ENCODE measurements at regions not wholly inside any gene's neighbourhood (a gene's known extent, or its start where the extent isn't known, plus 50 kb on each side); places are given as distances from the start of the nearest gene placed in this dataset.
"Not testable (repeated sequence)": the region's sequence is repeated elsewhere in the genome, so short reads cannot be mapped to it uniquely, and the experiment has no call there.

DNA sequence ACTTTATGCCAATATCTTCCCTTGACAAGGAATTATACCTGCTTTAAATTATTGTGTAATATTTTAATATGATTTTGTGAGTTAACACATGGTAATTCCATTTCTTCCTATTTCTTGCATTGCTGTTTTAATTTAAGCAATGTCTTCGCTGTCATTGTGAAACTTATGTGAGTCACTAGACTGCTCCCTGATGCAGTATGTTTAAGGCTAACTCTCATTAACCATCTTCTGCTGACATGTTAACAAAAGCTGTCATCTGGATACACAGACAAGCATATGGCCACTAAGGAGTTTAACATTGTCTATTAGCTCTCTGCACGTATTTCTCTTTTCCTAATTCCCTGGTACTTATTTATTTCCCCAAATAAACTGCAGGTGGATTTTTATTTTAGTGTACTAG is 980.8 kb upstream of the CTNND2 start:
- no peak for DNase-seq (ENCODE audit: low read depth, low spot score)

DNA sequence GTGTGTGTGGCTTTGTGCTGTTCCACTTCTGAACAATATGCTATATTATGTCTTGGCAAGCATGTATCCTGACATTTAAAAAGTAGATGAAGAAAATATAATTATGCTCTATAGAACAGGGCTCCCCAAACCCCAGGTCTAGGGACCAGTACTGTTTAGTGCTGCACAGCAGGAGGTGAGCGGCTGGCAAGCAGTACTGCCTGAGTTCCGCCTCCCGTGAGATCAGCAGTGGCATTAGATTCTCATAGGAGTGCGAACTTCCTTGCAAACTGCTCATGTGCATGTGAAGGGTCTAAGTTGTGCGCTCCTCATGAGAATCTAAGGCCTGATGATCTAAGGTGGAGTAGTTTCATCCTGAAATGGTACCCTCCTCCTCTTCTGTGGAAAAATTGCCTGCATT is 979.1 kb upstream of the CTNND2 start:
- DNase-seq (ENCODE audit: low read depth, low spot score) = peak; percentile 7

DNA sequence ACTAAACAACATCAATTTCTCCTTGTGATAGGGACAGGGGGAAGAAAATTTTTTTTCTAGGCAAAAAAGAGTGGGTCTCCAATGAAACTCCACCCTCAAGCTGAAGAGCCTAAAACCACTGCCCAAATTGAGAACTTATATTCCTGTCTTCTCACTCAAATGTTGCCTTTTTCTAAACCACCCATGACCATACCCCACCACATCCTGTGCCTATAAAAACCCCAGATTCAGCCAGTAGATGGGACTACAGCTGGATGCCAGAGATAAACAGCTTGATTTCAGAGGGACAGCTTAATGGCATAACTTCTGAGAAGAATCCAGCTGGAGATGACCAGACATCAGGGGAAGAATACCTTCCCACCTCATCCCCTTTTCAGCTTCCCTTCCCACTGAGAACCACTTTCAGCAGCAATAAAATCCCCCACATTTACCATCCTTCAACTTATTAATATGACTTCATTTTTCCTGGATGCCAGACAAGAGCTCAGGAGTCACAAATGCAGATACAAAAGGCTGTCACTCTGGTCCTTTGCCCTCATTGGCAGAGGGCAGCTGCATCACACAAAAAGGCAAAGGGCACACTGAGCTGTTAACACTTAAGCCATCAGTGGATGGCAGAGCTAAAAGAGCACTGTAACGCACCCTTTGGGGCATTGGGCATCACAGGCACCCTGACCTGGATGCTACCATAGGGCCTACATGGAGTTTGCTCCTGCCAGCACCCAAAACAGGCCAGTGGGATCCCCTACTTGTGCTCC is 972.5 kb upstream of the CTNND2 start:
- DNase-seq (ENCODE audit: low read depth, low spot score) = no peak

DNA sequence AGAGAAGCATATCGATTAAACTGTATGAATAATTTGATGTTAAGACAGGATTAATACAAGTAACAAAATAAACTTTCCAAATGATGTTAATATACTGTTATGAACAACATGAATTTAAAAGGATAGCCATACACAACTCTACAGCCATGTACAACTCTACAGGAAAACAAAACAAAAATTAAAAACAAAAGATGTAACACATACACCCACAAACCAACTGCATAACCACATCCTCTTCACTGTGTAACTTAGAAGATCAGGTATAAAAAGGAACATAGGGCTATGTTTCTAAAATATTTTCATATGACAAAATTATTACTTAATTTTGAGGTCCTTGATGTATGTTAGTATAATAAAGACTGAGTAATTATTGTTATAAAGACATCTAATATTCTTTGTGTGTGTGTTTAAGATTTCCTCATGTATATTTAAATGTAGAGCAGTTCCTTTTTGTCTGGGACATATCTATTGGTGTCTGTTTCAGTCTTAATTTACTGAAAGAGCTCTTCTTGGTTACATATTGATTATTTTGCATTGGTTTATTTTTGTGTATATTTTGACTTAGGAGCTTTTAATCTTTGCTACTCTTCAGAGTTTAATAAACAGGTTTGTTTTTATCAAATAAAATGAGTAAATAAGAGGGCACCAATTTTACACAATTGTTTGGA is 966.8 kb upstream of the CTNND2 start:
- no peak for DNase-seq (ENCODE audit: low read depth, low spot score)

DNA sequence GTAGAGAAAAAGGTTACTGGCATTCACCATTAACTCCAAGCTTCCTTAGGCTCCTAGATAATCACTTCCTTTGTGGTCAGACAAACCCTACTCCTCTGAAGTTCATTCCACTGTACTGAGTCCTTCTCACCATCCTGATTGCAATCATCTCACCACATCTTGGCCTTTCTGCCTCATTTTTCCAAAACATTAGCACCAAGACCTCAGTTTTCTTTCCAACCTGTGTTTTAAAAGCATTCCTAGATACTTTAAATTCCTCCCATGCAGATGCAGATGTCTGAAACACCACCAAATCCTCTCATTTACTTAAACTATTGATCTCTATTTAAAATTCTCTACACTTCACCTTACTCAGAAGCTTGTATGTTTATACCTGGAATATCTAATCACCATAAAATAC is 961.3 kb upstream of the CTNND2 start:
- DNase-seq (ENCODE audit: low read depth, low spot score) = no peak

DNA sequence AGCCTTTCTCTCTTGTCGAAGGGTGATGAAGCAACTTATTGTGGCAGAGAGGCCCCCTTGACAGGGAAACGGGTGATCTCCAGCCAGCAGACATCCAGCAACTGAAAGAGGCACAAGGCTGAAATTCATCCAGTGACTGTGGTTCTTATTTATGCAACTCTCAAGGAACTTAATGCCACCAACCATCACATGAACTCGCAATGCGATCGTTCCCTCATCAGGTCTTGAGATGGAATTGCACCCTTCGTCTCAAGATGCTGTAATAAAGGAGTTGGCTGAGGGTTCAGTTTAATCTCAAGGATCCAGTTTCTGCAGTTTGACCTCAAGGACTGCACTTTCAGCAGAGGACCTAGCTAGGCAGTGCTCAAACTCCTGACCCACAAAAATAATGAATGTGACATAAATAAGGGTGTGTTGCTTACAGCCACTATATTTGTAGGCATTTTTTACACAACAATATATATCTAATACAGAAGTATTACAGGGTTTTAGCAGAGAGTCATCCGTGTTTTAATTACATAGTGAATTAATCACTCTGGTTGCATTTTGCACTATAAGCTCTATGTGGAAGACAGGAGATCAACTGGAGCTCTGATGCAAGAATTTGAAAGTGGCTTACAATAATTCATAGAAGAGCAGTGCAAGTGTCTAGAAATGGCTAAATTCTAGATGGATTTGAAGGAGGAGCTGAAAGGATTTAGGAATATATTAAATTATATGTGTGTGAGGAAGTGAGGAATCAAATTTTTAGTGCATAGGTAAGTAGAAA is 957.8 kb upstream of the CTNND2 start:
- DNase-seq (ENCODE audit: low read depth, low spot score) = no peak

DNA sequence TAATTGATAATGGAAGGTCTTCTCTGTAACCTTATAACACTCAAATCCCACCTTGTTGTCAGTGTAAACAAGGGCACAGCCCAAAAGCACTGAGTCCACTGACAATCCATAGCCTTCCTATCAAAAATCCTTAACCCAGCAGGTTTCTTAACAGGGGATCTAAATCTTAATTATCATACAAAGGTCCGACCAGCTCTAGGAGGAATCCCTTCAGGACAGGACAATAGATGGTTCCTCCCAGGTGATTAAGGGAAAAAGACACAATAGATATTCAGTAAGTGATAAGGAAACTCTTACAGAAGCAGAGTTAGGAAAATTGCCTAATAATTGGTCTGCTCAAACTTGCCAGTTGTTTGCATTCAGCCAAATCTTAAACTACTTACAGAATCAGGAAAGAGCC is 951.9 kb upstream of the CTNND2 start:
- not testable (repeated sequence) for DNase-seq (ENCODE audit: low read depth, low spot score)

DNA sequence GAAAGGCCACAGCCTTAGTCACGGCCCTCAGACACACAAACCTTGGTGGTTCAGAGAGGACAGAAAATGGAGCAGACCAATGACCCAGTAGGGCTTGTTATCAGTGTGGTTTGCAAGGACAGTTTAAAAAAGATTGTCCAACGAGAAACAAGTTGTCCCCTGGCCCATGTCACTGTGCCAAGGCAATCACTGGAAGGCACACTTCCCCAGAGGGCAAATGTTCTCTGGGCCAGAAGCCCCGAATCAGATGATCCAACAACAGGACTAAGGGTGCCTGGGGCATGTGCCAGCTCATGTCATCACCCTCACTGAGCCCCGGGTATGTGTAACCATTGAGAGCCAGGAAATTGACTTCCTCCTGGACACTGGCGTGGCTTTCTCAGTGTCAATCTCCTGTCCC is 950.1 kb upstream of the CTNND2 start:
- no peak for DNase-seq (ENCODE audit: low read depth, low spot score)

DNA sequence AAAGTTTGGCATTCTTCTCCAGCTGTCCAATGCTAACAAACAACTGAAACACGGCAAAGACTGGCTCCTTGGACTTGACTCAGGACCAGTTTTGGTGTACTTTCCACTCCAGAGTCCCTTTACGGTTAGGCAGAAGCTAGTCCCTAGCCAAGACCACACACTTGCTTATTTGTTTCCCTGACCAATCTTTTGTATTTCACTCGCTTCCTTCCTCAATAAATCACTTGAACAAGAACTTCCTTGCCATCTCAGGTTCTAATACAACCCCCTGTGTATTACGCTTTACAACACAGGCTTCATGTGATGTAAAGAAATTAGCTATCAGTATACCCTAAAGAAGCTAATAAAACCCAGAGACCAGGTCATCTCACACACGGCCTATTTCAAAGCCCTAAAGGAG is 947.5 kb upstream of the CTNND2 start:
- DNase-seq (ENCODE audit: low read depth, low spot score) = no peak

DNA sequence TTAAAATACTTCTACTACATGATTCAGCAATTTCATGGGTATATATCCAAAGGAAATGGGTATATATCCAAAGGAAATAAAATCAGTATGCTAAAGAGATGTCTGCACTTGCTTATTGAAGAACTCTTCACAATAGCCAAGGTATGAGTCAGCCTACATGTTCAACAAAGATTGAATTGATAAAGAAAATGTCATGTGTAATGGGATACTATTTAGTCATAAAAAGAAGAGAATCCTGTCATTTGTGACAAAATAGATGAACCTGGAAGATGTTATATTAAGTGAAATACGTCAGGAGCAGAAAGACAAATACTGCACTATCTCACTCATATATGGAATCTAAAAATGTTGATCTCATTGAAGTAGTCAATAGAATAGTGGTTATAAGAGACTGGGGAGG is 944.5 kb upstream of the CTNND2 start:
- no peak for DNase-seq (ENCODE audit: low read depth, low spot score)

DNA sequence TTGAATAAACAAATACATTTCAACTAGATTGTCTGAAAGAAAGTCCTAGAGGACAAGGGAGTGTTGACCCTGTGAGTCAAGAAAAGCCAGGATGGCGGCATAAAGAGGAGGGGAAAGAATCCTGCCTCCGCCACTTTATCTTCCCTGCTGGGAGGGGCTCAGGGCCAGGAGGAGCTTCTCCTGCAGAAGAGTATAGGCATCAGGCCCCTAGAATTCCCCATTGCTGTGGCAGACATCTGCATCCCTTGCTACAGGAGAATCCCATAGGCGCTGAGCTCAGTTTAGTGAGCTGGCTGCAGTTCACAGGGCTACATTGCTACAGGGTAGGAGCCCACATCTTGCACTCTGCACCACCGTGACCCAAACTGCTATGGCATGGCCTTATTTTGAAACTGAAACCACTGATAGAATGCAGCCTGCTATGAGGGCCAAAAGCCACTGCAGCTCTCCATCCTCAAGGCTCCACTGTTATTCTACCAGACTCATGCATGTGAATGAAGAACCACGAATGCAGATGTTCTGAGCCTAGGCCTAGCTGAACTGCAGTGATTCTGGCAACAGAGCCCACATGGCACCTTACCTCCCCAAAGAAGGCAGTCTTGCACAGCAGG is 941.4 kb upstream of the CTNND2 start:
- no peak for DNase-seq (ENCODE audit: low read depth, low spot score)

DNA sequence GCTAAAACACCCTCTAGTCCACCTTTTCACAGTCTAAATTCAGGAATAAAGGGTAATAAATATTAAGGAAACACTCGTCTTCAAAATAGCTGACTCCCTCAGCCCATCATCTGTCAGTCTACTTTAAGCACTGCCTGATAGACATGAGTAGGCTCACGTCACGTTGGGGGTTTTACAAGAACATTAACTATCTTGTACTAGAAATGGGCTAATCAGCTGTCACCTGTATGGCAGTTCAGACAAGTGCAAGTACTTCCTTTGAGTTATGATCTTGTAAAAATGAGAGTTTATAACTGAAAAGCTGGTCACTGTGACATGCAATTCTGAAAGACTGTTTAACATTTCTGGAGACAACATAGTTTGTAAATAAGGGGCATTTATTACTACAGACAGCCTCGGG is 936.7 kb upstream of the CTNND2 start:
- no peak for DNase-seq (ENCODE audit: low read depth, low spot score)

DNA sequence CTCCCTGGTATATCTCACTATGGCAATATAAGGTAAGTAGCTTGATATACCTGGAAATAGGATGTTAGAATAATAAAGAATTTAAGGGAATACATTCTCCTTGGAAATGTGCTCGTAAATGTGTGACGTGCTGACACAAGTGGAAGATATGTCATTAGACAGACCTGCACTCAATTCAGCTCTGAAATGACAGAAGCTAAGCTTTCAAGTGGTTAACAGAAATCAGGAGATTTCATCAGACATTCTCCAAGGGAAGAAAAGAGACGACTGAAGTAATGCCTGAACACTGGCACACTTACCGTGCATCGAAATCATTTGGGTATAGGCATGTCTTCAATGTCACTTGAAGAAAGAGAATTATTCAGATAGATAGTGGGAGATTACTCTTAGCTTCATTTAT is 933.3 kb upstream of the CTNND2 start:
- DNase-seq (ENCODE audit: low read depth, low spot score) = no peak

DNA sequence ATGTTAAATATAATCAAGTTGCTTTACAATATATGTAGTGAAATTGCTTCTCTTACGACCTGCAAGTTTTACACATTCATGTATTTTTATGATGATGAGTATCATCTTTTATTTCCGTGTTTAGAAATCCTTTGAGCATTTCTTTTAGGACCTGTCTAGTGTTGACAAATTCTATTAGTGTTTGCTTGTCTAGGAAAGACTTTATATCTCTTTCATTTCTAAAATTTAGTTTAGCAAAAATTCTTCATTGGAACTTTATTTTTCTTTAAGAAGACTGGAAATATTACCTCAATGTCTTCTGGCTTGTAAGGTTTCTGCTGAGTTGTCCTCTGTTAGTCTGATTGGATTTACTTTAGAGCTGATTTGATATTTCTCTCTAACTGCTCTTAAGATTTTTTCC is 920.9 kb upstream of the CTNND2 start:
- DNase-seq (ENCODE audit: low read depth, low spot score) = no peak

DNA sequence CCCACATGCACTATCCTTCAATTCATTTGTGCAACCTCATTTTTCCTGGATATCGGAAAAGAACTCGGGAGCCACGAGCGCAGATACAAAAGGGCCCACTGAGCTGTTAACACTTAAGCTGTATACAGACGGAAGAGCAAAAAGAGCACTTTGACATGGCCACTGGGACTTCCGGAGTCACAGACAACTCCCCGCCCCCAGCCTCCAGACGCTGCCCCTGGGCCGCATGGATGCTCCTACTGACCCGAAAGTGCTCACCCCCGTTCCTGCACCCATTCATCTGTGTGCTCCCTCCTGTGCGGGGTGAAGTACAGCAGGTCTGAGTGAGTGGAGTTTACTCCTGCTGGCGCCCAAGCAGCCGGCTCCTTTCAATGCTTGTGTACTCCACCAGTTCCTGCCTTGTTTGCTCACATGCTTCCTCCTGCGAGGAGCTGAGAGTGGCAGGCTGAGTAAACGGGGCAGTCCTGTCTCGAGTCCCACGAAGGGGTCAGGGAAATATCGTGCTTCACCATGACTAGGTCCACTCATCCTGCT is 901.0 kb upstream of the CTNND2 start:
- DNase-seq (ENCODE audit: low read depth, low spot score) = no peak

DNA sequence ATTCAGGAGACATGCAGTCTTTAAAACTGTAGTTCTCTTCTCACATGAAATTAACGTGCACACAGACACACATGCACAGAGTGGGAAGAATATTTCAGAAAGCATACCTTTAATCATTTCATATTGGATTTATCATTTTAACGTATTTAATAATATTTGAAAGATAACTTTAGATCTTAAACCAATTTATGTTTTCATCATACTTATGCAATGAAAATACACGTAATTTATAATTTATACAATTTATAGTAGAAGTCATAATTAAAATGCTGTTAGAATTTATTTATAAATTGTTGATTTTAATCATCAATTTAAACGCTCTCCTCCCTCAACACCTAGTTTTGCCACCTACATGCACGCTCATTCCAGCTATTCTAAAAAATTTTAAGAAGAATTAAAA is 894.9 kb upstream of the CTNND2 start:
- no peak for DNase-seq (ENCODE audit: low read depth, low spot score)

DNA sequence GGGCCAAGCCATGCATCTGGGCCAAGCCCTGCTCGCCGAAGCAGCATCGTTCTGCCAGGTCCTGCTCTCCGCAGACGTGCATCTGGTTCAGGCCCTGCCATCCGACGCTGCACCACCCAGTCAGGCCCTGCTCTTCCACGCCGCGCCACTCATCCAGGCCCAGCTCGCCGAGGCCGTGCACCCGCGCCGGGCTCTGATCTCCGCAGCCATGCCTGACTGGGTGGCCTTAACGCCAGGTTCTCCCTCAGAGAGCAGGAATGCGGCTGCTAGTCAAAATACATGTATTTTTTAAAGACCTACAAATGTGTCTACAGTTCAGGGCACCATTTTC is 891.1 kb upstream of the CTNND2 start:
- no peak for DNase-seq (ENCODE audit: low read depth, low spot score)

DNA sequence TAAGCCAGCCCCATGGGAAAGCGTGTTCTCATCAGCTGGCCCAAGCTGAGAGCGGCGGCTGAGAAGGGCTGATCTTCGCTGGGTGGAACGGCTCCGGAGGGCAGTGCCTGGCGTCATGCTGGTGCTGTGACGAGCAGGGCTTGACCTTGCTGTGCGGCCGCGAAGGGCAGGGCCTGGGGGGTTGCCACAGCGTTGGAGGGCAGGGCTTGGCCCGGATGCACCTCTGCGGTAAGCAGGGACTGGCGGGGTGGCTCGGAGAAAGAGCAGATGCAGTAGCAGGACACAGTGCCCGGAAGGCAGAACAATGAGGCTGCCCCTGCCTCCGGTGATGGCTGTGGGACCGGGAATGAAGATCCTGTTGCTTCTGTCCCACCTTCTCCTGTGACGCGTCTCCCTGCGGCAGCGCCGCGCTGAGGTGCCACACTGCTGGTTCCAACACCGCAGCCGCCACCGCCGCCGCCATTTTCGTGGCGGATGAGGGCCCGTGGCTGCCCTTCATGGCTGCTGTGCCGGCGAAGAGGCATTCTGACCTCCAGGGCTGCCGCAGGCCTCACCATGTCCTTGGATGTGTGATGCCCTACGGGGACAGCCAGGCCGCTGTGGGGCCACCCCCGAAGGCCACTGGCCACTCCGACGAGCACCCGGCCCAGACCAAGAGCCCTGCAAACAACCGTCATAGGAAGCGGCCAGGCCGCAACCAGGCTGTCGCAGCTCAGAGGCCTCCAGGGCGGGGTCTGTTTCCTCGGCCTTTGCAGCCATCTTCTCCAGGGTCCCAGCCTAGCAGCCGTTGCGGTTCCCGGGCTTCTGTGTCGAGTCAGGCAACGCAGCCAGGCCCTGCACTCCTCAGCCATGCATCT is 890.5 kb upstream of the CTNND2 start:
- DNase-seq (ENCODE audit: low read depth, low spot score) = no peak

DNA sequence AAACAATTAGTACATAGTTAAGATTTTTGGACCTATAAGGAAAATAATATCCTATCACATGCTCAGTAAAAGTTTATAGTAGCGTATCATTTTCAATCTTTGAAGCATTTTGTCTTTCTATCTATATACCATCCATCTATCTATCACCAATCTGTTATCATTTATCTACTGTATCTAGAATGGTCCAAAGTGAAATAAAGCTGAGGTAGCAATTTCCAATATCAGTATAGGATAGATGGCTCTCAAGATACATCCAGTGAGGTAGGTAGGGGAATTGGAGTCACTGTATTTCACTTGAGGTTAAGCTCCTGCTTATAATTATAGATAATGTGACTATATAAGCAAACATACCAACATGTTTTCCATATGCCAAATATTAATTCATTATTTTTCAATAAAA is 889.1 kb upstream of the CTNND2 start:
- DNase-seq (ENCODE audit: low read depth, low spot score) = no peak

DNA sequence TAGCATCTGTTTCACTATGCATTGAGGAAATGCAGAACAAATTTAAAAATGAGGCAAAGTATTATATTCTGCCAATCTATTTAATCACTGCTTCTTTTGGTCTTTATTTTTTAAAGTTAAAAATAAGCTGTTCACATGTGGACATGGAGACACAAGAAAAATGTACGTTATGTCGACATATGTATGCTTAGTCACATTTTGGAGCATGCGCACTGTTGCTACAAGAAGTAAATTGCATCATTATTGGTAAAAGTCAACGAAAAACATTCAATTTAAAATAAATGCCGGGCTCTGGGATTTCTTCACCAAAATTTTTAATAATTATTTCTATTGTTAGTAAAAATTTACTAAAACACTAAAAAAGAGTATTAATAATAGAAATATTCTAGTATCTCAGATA is 876.3 kb upstream of the CTNND2 start:
- no peak for DNase-seq (ENCODE audit: low read depth, low spot score)

DNA sequence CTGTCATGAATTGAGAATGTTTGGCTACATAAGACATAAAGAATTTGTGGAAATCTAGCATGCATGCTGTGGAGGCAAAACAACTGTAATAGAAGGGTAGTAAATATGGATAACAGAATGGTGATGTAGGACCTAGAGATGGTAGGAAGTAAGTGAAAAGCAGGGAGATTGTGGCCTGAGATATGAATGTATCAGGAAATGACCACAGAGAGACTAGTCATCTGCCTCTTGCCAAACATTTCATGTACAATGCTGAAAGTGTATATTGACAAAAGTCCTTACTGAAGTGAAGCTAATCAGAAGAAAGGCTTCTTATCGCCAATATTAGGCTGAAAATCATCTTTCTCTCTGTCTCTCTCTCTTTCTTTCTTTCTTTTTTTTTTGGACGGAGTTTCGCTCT is 873.1 kb upstream of the CTNND2 start:
- no peak for DNase-seq (ENCODE audit: low read depth, low spot score)
